Transverse colon (tissue), 4 donors: ENCODE measurements at regions not wholly inside any gene's neighbourhood (a gene's known extent, or its start where the extent isn't known, plus 50 kb on each side); places are given as distances from the start of the nearest gene placed in this dataset.

Experiments used
- DNase-seq: peaks from one replicate; pipeline ENCODE4 v3.0.0-alpha.2; 2019
- H3K27ac ChIP-seq, 4 donors: fragments of 200-600 bp; sonication (generic); 2 replicates each; pipeline ENCODE4 v1.5.1; 2016 to 2018; ENCODE audit warnings: inconsistent platforms in 4 of 4
- H3K27me3 ChIP-seq: fragments of 200-600 bp; sonication (generic); 2 replicates; pipeline ENCODE4 v1.5.1; 2017; ENCODE audit warnings: inconsistent platforms
- H3K36me3 ChIP-seq, 4 donors: fragments of 200-600 bp; sonication (generic); 2 replicates each; pipeline ENCODE4 v1.5.1; 2017 to 2019; ENCODE audit warnings: inconsistent platforms in 4 of 4
- H3K4me1 ChIP-seq, 4 donors: fragments of 200-600 bp; sonication (generic); 2 replicates each; pipeline ENCODE4 v1.5.1; 2017 to 2020; ENCODE audit warnings: inconsistent platforms in 4 of 4
- H3K4me3 ChIP-seq, 4 donors: fragments of 200-600 bp; sonication (generic); 1 replicate in 1 of 4; 2 replicates in 3 of 4; pipeline versions ENCODE4 v1.5.1 to v1.6.1; 2017 to 2019; ENCODE audit warnings: inconsistent platforms in 4 of 4
- H3K9me3 ChIP-seq, 2 donors: fragments of 200-600 bp; sonication (generic); 2 replicates each; pipeline ENCODE4 v1.5.1; 2017 to 2019; ENCODE audit warnings: inconsistent platforms in 2 of 2
- EP300 ChIP-seq: sonication (generic); formaldehyde crosslinking; IDR thresholded peaks from one replicate; pipeline ENCODE4 v1.6.1; 2017; ENCODE audit warnings: antibody characterized with exemption, low read depth
- POLR2A ChIP-seq: fragments of 450-650 bp; IDR thresholded peaks from one replicate; pipeline ENCODE4 v1.6.1; 2016; ENCODE audit warnings: antibody characterized with exemption, mild to moderate bottlenecking, moderate library complexity
- POLR2AphosphoS5 ChIP-seq, 3 donors: sonication (generic); formaldehyde crosslinking; IDR thresholded peaks; one replicate each; pipeline ENCODE4 v1.6.1; 2016; ENCODE audit warnings: antibody characterized with exemption in 3 of 3
- WGBS, 2 donors: methylation state at CpG; one replicate each; pipeline ENCODE4 v1.1.5; 2018; ENCODE audit warnings: low coverage in 1 of 2; 5-methylcytosine and 5-hydroxymethylcytosine counted together
- in situ Hi-C, 4 donors: fragments of 200-750 bp; cut with MboI; loops; one replicate each; pipeline versions ENCODE4 v1.15.0 to v1.15.1; 2017; ENCODE audit warnings: low sequenced_read_pairs in 3 of 4, low pct_ligation_motif_present in 1 of 4, low pct_unique_long_range_greater_than_20kb in 1 of 4
- intact Hi-C: fragments of 100-400 bp; cut with DNase I; formaldehyde crosslinking; loops from one replicate; pipeline ENCODE4 v1.15.1; 2023; ENCODE audit warnings: low total_unique reads
- TF ChIP-seq, protein P1 (sequence below), 5 experiments: fragments of 200-600 bp in 3 of 5; fragments of 450-650 bp in 2 of 5; sonication (generic) in 3 of 5; IDR thresholded peaks; 1 replicate in 2 of 5; 2 replicates in 3 of 5; pipeline ENCODE4 v1.5.1; 2016 to 2017; ENCODE audit warnings: antibody characterized with exemption in 5 of 5, inconsistent platforms in 3 of 5, mild to moderate bottlenecking in 2 of 5, moderate library complexity in 1 of 5

- Histone ChIP-seq H3K9me3 (no peaks in the 10 kb centered on the region), H3K27me3 (no peaks in the 10 kb centered on the region), H3K36me3 (no peaks in the 10 kb centered on the region), H3K27ac (no peak overlapping the region), H3K4me1 (no peaks in the 10 kb centered on the region), H3K4me3 (no peak overlapping the region)
- TF ChIP-seq POLR2A = no peak
- no peak for TF ChIP-seq POLR2AphosphoS5 (IDR thresholded peaks at IDR 0.05)
- no peak for TF ChIP-seq EP300
- TF ChIP-seq, protein P1, sequence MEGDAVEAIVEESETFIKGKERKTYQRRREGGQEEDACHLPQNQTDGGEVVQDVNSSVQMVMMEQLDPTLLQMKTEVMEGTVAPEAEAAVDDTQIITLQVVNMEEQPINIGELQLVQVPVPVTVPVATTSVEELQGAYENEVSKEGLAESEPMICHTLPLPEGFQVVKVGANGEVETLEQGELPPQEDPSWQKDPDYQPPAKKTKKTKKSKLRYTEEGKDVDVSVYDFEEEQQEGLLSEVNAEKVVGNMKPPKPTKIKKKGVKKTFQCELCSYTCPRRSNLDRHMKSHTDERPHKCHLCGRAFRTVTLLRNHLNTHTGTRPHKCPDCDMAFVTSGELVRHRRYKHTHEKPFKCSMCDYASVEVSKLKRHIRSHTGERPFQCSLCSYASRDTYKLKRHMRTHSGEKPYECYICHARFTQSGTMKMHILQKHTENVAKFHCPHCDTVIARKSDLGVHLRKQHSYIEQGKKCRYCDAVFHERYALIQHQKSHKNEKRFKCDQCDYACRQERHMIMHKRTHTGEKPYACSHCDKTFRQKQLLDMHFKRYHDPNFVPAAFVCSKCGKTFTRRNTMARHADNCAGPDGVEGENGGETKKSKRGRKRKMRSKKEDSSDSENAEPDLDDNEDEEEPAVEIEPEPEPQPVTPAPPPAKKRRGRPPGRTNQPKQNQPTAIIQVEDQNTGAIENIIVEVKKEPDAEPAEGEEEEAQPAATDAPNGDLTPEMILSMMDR (IDR thresholded peaks at IDR 0.05) = no peak
- intact Hi-C loops (no loop called here), in situ Hi-C loops (no loop called here)
- DNase-seq = no peak
- WGBS, 2 donors = 54 to 62% methylated on average over 3 of the region's 3 CpGs
Measured at GRCh38 chr4:177713454-177713853, 271.2 kb upstream of the AGA start.

- DNase-seq = no peak
- Histone ChIP-seq H3K27ac (no peak overlapping the region), H3K4me1 (no peaks in the 10 kb centered on the region), H3K27me3 (no peaks in the 10 kb centered on the region), H3K9me3 (no peaks in the 10 kb centered on the region), H3K4me3 (no peak overlapping the region), H3K36me3 (no peaks in the 10 kb centered on the region)
- in situ Hi-C loops (no loop called here), intact Hi-C loops (no loop called here)
- TF ChIP-seq EP300 (no peak), POLR2AphosphoS5 (IDR thresholded peaks at IDR 0.05) (no peak), POLR2A (no peak)
- TF ChIP-seq, protein P1 (IDR thresholded peaks at IDR 0.05) = no peak
- 75 to 78% methylated on average over 1 of the region's 1 CpG for WGBS, 2 donors
Measured at GRCh38 chr4:177717407-177717806, 275.2 kb upstream of the AGA start.

GRCh38 chr4:177718514-177718913 lies 276.3 kb upstream of the AGA start:
- in situ Hi-C loops (no loop called here), intact Hi-C loops (no loop called here)
- Histone ChIP-seq H3K27me3 (no peaks in the 10 kb centered on the region), H3K36me3 (no peaks in the 10 kb centered on the region), H3K27ac (no peak overlapping the region), H3K4me3 (no peak overlapping the region), H3K9me3 (no peaks in the 10 kb centered on the region), H3K4me1 (no peaks in the 10 kb centered on the region)
- 69 to 70% methylated on average over 3 to 4 of the region's 4 CpGs for WGBS, 2 donors
- no peak for DNase-seq
- TF ChIP-seq POLR2A (no peak), EP300 (no peak), POLR2AphosphoS5 (IDR thresholded peaks at IDR 0.05) (no peak)
- TF ChIP-seq, protein P1 (IDR thresholded peaks at IDR 0.05) = no peak

DNA sequence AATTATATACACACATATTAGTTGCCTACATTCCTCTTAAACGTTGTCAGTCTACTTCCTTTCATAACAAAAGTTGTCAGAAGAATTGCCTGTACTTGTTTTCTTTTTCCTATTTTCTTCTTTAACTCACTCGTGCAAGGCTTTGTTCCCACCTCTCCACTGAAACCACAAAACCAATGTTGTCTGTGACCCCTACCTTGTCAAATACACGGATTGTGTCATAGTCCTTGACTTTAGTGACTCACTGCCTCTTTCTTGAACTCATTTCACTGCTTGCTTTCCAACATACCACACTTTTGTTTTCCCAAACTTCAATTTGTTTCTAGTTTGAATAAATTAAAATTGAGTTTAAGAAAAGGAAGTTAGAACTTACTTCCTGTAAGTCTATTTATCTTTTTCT lies 283.9 kb upstream of the AGA start:
- in situ Hi-C loops = no loop called here
- H3K9me3 ChIP-seq = no peaks in the 10 kb centered on the region
- no peaks in the 10 kb centered on the region for H3K4me1 ChIP-seq
- no peaks in the 10 kb centered on the region for H3K36me3 ChIP-seq
- TF ChIP-seq EP300 (no peak), POLR2A (no peak), POLR2AphosphoS5 (IDR thresholded peaks at IDR 0.05) (no peak)
- TF ChIP-seq, protein P1 (IDR thresholded peaks at IDR 0.05) = no peak
- WGBS, 2 donors = 24 to 35% methylated on average over 3 of the region's 3 CpGs
- intact Hi-C loops = no loop called here
- DNase-seq = no peak
- H3K4me3 ChIP-seq = no peak overlapping the region
- H3K27me3 ChIP-seq = no peaks in the 10 kb centered on the region
- no peak overlapping the region for H3K27ac ChIP-seq
